ENCODE measurements at regions not wholly inside any gene's neighbourhood (a gene's known extent, or its start where the extent isn't known, plus 50 kb on each side); places are given as distances from the start of the nearest gene placed in this dataset.
"Not testable (repeated sequence)": the region's sequence is repeated elsewhere in the genome, so short reads cannot be mapped to it uniquely, and the experiment has no call there.

GRCh38 chr10:61580608-61581007 lies 82.1 kb upstream of the CABCOCO1 start:
- no peaks in the 10 kb centered on the region for H3K9me3 ChIP-seq (replicated peaks; ENCODE audit: control insufficient read depth, insufficient read depth, low read depth, low read length)
- H3K79me2 ChIP-seq (ENCODE audit: control insufficient read depth, insufficient read depth, low read length) = no peaks in the 10 kb centered on the region
- DNase-seq (ENCODE audit: extremely low read depth in 1 of 4, low spot score in 3 of 4) = no peak
- H3K27ac ChIP-seq (ENCODE audit: extremely low read depth, low read depth, low read length) = no peak overlapping the region
- H3K4me3 ChIP-seq = no peak overlapping the region
- ChIA-PET CTCF (ENCODE audit: low intra/inter-chr PET ratio) (no interaction called here), POLR2A (interaction anchor here (0.9 kb wide), 1 partner anchor 97 kb away, joined by 3 read pairs; no protein-coding TSS in a partner anchor)
- H3K36me3 ChIP-seq (ENCODE audit: control insufficient read depth, insufficient read depth, low read length) = no peaks in the 10 kb centered on the region
- WGBS (ENCODE audit: insufficient coverage, low coverage, missing lambda C conversion rate) = 42% methylated on average over 4 of the region's 4 CpGs
- no peak overlapping the region for H3K9ac ChIP-seq (ENCODE audit: insufficient read depth in 1 of 2, low read depth in 2 of 2, low read length in 2 of 2)
- no peak overlapping the region for H2AFZ ChIP-seq (ENCODE audit: low read depth, low read length)
- 0 out of 2 replicates have a peak, but pooled peaks have one; percentile 5 for TF ChIP-seq MAFG (tag; conservative IDR thresholded peaks at IDR 0.05)
- TF ChIP-seq POLR2AphosphoS2 (IDR thresholded peaks at IDR 0.05; ENCODE audit: low read length) = no peak
- no peak for TF ChIP-seq NUFIP1 (IDR thresholded peaks at IDR 0.05; ENCODE audit: partially characterized antibody)
- no peaks in the 10 kb centered on the region for H3K9me1 ChIP-seq (ENCODE audit: control insufficient read depth, insufficient read depth, low read length)
- H3K4me2 ChIP-seq (ENCODE audit: insufficient read depth, low read length) = no peak overlapping the region
- intact Hi-C loops (cut with micrococcal nuclease) (no loop called here), in situ Hi-C loops (cut with MboI) (no loop called here)
- H4K20me1 ChIP-seq (replicated peaks; ENCODE audit: control insufficient read depth, insufficient read depth, low read length) = no peaks in the 10 kb centered on the region
- H3K4me1 ChIP-seq (replicated peaks in 1 of 2; ENCODE audit: control insufficient read depth in 2 of 2, insufficient read depth in 2 of 2, low read length in 2 of 2) = no peaks in the 10 kb centered on the region
- no peak for ATAC-seq
- no peak for FAIRE-seq
- H3K27me3 ChIP-seq (ENCODE audit: control insufficient read depth in 2 of 2, insufficient read depth in 2 of 2, low read length in 2 of 2) = no peaks in the 10 kb centered on the region
- BruUV-seq (replicated peaks) = no TSS peak

- H3K79me2 ChIP-seq (ENCODE audit: control insufficient read depth, insufficient read depth, low read length); in situ Hi-C loops (cut with MboI); CTCF ChIA-PET (ENCODE audit: low intra/inter-chr PET ratio); H3K27ac ChIP-seq (ENCODE audit: extremely low read depth, low read depth, low read length); ATAC-seq; H3K4me3 ChIP-seq; H3K4me1 ChIP-seq (replicated peaks in 1 of 2; ENCODE audit: control insufficient read depth in 2 of 2, insufficient read depth in 2 of 2, low read length in 2 of 2); DNase-seq (ENCODE audit: extremely low read depth in 1 of 4, low spot score in 3 of 4); BruUV-seq (replicated peaks); H3K9ac ChIP-seq (ENCODE audit: insufficient read depth in 1 of 2, low read depth in 2 of 2, low read length in 2 of 2); H3K4me2 ChIP-seq (ENCODE audit: insufficient read depth, low read length); H3K27me3 ChIP-seq (ENCODE audit: control insufficient read depth in 2 of 2, insufficient read depth in 2 of 2, low read length in 2 of 2); intact Hi-C loops (cut with micrococcal nuclease); FAIRE-seq; H3K9me3 ChIP-seq (replicated peaks; ENCODE audit: control insufficient read depth, insufficient read depth, low read depth, low read length); H2AFZ ChIP-seq (ENCODE audit: low read depth, low read length); H3K36me3 ChIP-seq (ENCODE audit: control insufficient read depth, insufficient read depth, low read length); H3K9me1 ChIP-seq (ENCODE audit: control insufficient read depth, insufficient read depth, low read length); H4K20me1 ChIP-seq (replicated peaks; ENCODE audit: control insufficient read depth, insufficient read depth, low read length): not testable (repeated sequence)
- whole genome bisulfite sequencing (ENCODE audit: insufficient coverage, low coverage, missing lambda C conversion rate) = 2% methylated on average over 4 of the region's 4 CpGs
- POLR2A ChIA-PET = interaction anchor here (0.6 kb wide), 1 partner anchor 33 kb away, joined by 3 read pairs; no protein-coding TSS in a partner anchor
These were observed 92.5 kb upstream of the CABCOCO1 start for GRCh38 chr10:61570204-61570603.

Measured in K562 (cell line).